AG09309 (cell line): ENCODE measurements at regions not wholly inside any gene's neighbourhood (a gene's known extent, or its start where the extent isn't known, plus 50 kb on each side); places are given as distances from the start of the nearest gene placed in this dataset.

Experiments used
- DNase-seq: peaks from one replicate; pipeline ENCODE4 v3.0.0-alpha.2; 2010; ENCODE audit warnings: low read depth
- H3K4me3 ChIP-seq: 2 replicates; pipeline ENCODE4 v1.5.1; 2011; ENCODE audit warnings: mild to moderate bottlenecking, low read depth, low read length, moderate library complexity; ENCODE audit not compliant: control insufficient read depth
- CTCF ChIP-seq: IDR thresholded peaks from 2 replicates; pipeline ENCODE4 v1.5.1; 2011; ENCODE audit warnings: mild to moderate bottlenecking, low read depth, low read length, inconsistent platforms; ENCODE audit not compliant: insufficient read depth, control insufficient read depth; ENCODE audit errors: missing control alignments

GRCh38 chr21:43354026-43354420 is 72.9 kb downstream of the SIK1 start:
- no peak for TF ChIP-seq CTCF
- no peak for DNase-seq
- no peak overlapping the region for H3K4me3 ChIP-seq

- DNase-seq = no peak
- TF ChIP-seq CTCF = no peak
- no peak overlapping the region for H3K4me3 ChIP-seq
These were observed 73.5 kb downstream of the SIK1 start for GRCh38 chr21:43353282-43354025.

- no peak for DNase-seq
- TF ChIP-seq CTCF = no peak
- H3K4me3 ChIP-seq = no peak overlapping the region
These were observed 74.2 kb downstream of the SIK1 start for GRCh38 chr21:43352568-43353281.

GRCh38 chr21:43352154-43352537 is 74.8 kb downstream of the SIK1 start:
- DNase-seq = no peak
- no peak overlapping the region for H3K4me3 ChIP-seq
- TF ChIP-seq CTCF = no peak

- no peak for TF ChIP-seq CTCF
- no peak for DNase-seq
- H3K4me3 ChIP-seq = no peak overlapping the region
These were observed 75.3 kb downstream of the SIK1 start for GRCh38 chr21:43351501-43352153.

GRCh38 chr21:43349644-43350043 is 77.3 kb downstream of the SIK1 start:
- DNase-seq = no peak
- no peak for TF ChIP-seq CTCF
- no peak overlapping the region for H3K4me3 ChIP-seq
